ENCODE measurements at regions not wholly inside any gene's neighbourhood (a gene's known extent, or its start where the extent isn't known, plus 50 kb on each side); places are given as distances from the start of the nearest gene placed in this dataset.

GRCh38 chr17:45676695-45677094 lies 107.4 kb upstream of the CRHR1 start:
- TF ChIP-seq ZBTB7A (IDR thresholded peaks at IDR 0.05; ENCODE audit: low read depth) (no peak), FOXM1 (IDR thresholded peaks at IDR 0.05; ENCODE audit: borderline replicate concordance, low read depth) (no peak), REST (IDR thresholded peaks at IDR 0.05; ENCODE audit: low read depth) (no peak), TAF1 (IDR thresholded peaks at IDR 0.05; ENCODE audit: low read depth) (no peak), TCF12 (IDR thresholded peaks at IDR 0.05; ENCODE audit: low read depth) (no peak), EP300 (IDR thresholded peaks at IDR 0.05; ENCODE audit: borderline replicate concordance) (no peak), MAX (IDR thresholded peaks at IDR 0.05) (no peak), EGR1 (IDR thresholded peaks at IDR 0.05) (no peak), TEAD4 (IDR thresholded peaks at IDR 0.05) (no peak), CREB1 (IDR thresholded peaks at IDR 0.05; ENCODE audit: low read depth) (no peak), CEBPB (IDR thresholded peaks at IDR 0.05) (no peak), YY1 (IDR thresholded peaks at IDR 0.05; ENCODE audit: low read depth) (no peak), NFIC (IDR thresholded peaks at IDR 0.05) (no peak)
